Trophoblast cell (in vitro differentiated cells and primary cell): ENCODE measurements at regions not wholly inside any gene's neighbourhood (a gene's known extent, or its start where the extent isn't known, plus 50 kb on each side); places are given as distances from the start of the nearest gene placed in this dataset.

Experiments
- DNase-seq, 2 donors: peaks; one replicate each; pipeline ENCODE4 v3.0.0-alpha.2; 2016
- H2AFZ ChIP-seq: 2 replicates; pipeline ENCODE4 v1.6.1; 2013; ENCODE audit warnings: low read length, moderate library complexity, mild to moderate bottlenecking; ENCODE audit not compliant: insufficient read depth, poor library complexity
- H2AK5ac ChIP-seq: 2 replicates; pipeline ENCODE4 v1.6.1; 2013; ENCODE audit warnings: mild to moderate bottlenecking, low read length
- H2BK120ac ChIP-seq: 2 replicates; pipeline ENCODE4 v1.6.1; 2013; ENCODE audit warnings: low read length, mild to moderate bottlenecking, moderate library complexity; ENCODE audit not compliant: insufficient read depth, poor library complexity
- H2BK12ac ChIP-seq: 2 replicates; pipeline ENCODE4 v1.6.1; 2013; ENCODE audit warnings: mild to moderate bottlenecking, low read length, moderate library complexity
- H2BK5ac ChIP-seq: 2 replicates; pipeline ENCODE4 v1.6.1; 2013; ENCODE audit warnings: low read length, low read depth, moderate library complexity, mild to moderate bottlenecking; ENCODE audit not compliant: poor library complexity
- H3K14ac ChIP-seq: 2 replicates; pipeline ENCODE4 v1.6.1; 2013; ENCODE audit warnings: mild to moderate bottlenecking, low read length
- H3K18ac ChIP-seq: 2 replicates; pipeline ENCODE4 v1.6.1; 2013; ENCODE audit warnings: mild to moderate bottlenecking, low read length
- H3K23ac ChIP-seq: 2 replicates; pipeline ENCODE4 v1.6.1; 2013; ENCODE audit warnings: low read length
- H3K27ac ChIP-seq: 2 replicates; pipeline ENCODE4 v1.5.1; 2013; ENCODE audit warnings: low read depth, mild to moderate bottlenecking, inconsistent platforms, low read length, moderate library complexity
- H3K27me3 ChIP-seq: 2 replicates; pipeline ENCODE4 v1.6.1; 2013; ENCODE audit warnings: inconsistent platforms, mild to moderate bottlenecking, low read length, moderate library complexity; ENCODE audit not compliant: insufficient read depth
- H3K36me3 ChIP-seq, 2 experiments: 1 replicate in 1 of 2; 2 replicates in 1 of 2; pipeline ENCODE4 v1.6.1; 2013; ENCODE audit warnings: low read length in 2 of 2, mild to moderate bottlenecking in 2 of 2, moderate library complexity in 1 of 2; ENCODE audit not compliant: insufficient read depth in 2 of 2, control insufficient read depth in 1 of 2
- H3K4ac ChIP-seq: 2 replicates; pipeline ENCODE4 v1.6.1; 2013; ENCODE audit warnings: low read depth, mild to moderate bottlenecking, low read length, moderate library complexity
- H3K4me1 ChIP-seq, 2 experiments: 1 replicate in 1 of 2; 2 replicates in 1 of 2; pipeline ENCODE4 v1.6.1; 2013; ENCODE audit warnings: low read length in 2 of 2, mild to moderate bottlenecking in 2 of 2, moderate library complexity in 1 of 2; ENCODE audit not compliant: insufficient read depth in 2 of 2, control insufficient read depth in 1 of 2
- H3K4me2 ChIP-seq: 2 replicates; pipeline ENCODE4 v1.6.1; 2013; ENCODE audit warnings: inconsistent platforms, mild to moderate bottlenecking, low read length, moderate library complexity
- H3K4me3 ChIP-seq: 2 replicates; pipeline ENCODE4 v1.5.1; 2013; ENCODE audit warnings: mild to moderate bottlenecking, low read depth, low read length, inconsistent platforms
- H3K79me1 ChIP-seq: one replicate; pipeline ENCODE4 v1.6.1; 2013; ENCODE audit warnings: low read length
- H3K79me2 ChIP-seq: 2 replicates; pipeline ENCODE4 v1.6.1; 2013; ENCODE audit warnings: low read length, mild to moderate bottlenecking; ENCODE audit not compliant: control insufficient read depth, insufficient read depth, poor library complexity
- H3K9ac ChIP-seq: 2 replicates; pipeline ENCODE4 v1.6.1; 2013; ENCODE audit warnings: mild to moderate bottlenecking, low read length
- H3K9me3 ChIP-seq: 2 replicates; pipeline ENCODE4 v1.6.1; 2013; ENCODE audit warnings: low read depth, mild to moderate bottlenecking, control low read depth, inconsistent platforms, low read length; ENCODE audit not compliant: insufficient read depth
- H4K12ac ChIP-seq: 2 replicates; pipeline ENCODE4 v1.6.1; 2013; ENCODE audit warnings: low read depth, mild to moderate bottlenecking, low read length, moderate library complexity
- H4K8ac ChIP-seq: 2 replicates; pipeline ENCODE4 v1.6.1; 2013; ENCODE audit warnings: low read depth, mild to moderate bottlenecking, low read length, moderate library complexity
- H4K91ac ChIP-seq: one replicate; pipeline ENCODE4 v1.6.1; 2013; ENCODE audit warnings: low read depth, mild to moderate bottlenecking, low read length, moderate library complexity
- WGBS: extraction: QIAGEN DNeasy Blood & Tissue Kit; methylation state at CpG from one replicate; pipeline ENCODE4 v1.1.7; 2013; ENCODE audit warnings: missing lambda C conversion rate; ENCODE audit not compliant: insufficient read length, insufficient coverage; ENCODE audit errors: extremely low coverage; 5-methylcytosine and 5-hydroxymethylcytosine counted together

DNA sequence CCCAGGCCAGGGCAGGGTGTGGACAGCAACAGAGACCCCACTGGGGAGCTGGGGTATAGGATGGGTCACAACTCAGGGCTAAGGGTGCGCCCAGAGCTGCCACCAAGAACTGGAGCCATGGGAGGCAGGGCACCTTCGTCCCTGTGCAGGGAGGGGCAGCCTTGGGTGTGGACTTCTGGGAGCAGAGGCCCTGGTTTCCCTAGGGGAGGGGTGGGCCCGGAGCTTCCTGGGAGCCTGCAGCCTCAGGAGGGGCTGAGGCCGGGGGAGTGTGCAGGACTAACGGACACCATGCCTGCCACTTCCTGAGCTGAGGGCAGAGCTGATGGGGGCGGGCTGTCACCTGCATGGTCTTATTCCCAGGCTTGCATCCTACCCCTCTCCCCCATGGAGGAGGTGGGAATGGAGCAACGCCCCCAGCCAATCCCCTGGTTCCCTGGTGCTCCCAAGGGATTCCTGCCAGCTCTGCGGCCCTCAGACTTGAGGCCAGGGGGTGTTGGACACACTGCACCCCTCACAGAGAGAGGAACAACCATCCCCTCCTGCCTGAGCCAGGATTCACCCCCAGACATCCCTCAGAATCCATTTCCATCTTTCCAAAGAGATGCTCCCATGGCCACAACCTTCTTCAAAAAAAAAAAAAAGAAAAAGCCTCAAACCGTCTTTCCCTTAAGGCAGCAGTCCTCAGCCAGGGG, 225.7 kb downstream of the CTTN start:
- Histone ChIP-seq H3K79me2 (no peaks in the 10 kb centered on the region), H3K27ac (no peak overlapping the region), H3K36me3 (no peaks in the 10 kb centered on the region), H3K4me1 (peaks cover 0 to 3% of the 10 kb centered on the region in 2 experiments), H3K79me1 (no peaks in the 10 kb centered on the region), H2BK5ac (no peak overlapping the region), H2AK5ac (no peak overlapping the region), H2AFZ (no peak overlapping the region), H4K8ac (no peak overlapping the region), H2BK12ac (no peak overlapping the region), H3K4me3 (no peak overlapping the region), H3K9me3 (no peaks in the 10 kb centered on the region), H3K9ac (no peak overlapping the region), H3K27me3 (no peaks in the 10 kb centered on the region), H3K14ac (no peak overlapping the region), H3K18ac (no peak overlapping the region), H3K23ac (no peak overlapping the region), H3K4me2 (no peak overlapping the region), H4K12ac (no peak overlapping the region), H2BK120ac (no peak overlapping the region), H4K91ac (no peak overlapping the region), H3K4ac (no peak overlapping the region)
- no CpG with 5 or more reads among the region's 9 CpGs for WGBS
- no peak for DNase-seq

DNA sequence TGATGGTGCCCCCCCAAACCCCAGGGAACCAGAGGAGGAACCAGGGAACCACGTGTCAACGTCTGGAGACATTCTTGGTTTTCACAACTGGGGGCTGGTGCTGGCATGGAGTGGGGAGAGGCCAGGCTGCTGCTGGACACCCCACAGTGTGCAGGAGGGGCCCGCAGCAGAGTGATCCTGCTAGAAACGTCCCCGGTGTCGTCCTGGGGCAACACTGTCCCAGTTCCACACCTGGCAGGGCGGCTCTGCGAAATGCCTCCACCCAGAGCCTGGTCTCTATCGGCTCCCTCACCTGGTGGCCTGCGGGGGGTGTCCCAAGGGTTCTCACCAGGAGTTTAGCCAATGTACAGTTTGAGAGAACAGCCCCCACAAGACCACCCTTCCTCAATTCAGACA, 226.3 kb downstream of the CTTN start:
- H2BK5ac ChIP-seq: no peak overlapping the region
- H2AFZ ChIP-seq: no peak overlapping the region
- no peak overlapping the region for H3K4me2 ChIP-seq
- H4K91ac ChIP-seq: no peak overlapping the region
- H3K79me1 ChIP-seq: no peaks in the 10 kb centered on the region
- no peak overlapping the region for H4K12ac ChIP-seq
- H3K4me1 ChIP-seq: peaks cover 0 to 3% of the 10 kb centered on the region in 2 experiments
- no peak overlapping the region for H2AK5ac ChIP-seq
- no peaks in the 10 kb centered on the region for H3K27me3 ChIP-seq
- no peak for DNase-seq
- no peak overlapping the region for H3K27ac ChIP-seq
- H3K4me3 ChIP-seq: no peak overlapping the region
- no peaks in the 10 kb centered on the region for H3K79me2 ChIP-seq
- no peak overlapping the region for H4K8ac ChIP-seq
- no peaks in the 10 kb centered on the region for H3K36me3 ChIP-seq
- no peaks in the 10 kb centered on the region for H3K9me3 ChIP-seq
- no CpG with 5 or more reads among the region's 10 CpGs for WGBS
- no peak overlapping the region for H3K4ac ChIP-seq
- no peak overlapping the region for H3K9ac ChIP-seq
- H3K14ac ChIP-seq: no peak overlapping the region
- no peak overlapping the region for H3K23ac ChIP-seq
- H2BK120ac ChIP-seq: no peak overlapping the region
- no peak overlapping the region for H2BK12ac ChIP-seq
- no peak overlapping the region for H3K18ac ChIP-seq

DNA sequence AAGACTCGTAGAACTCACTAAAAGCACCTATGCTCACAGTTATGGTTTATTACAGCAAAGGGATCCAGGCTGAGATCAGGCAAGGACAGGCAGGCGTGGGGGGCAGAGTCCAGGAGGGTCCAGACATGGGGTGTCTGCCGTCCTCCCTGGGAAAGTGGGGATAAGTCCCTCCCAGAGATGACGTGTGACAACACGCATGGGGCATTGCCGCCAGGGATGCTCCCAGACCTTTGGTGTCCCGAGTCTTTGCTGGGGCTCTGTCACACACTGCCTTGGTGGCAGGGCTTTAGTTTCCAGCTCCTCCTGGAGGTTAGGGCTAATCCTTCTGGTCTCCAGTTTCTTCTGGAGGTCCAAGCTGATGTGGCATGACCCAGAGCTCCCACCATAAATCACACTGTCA, 226.7 kb downstream of the CTTN start:
- H3K23ac ChIP-seq: no peak overlapping the region
- no peak overlapping the region for H3K27ac ChIP-seq
- no peaks in the 10 kb centered on the region for H3K27me3 ChIP-seq
- no peaks in the 10 kb centered on the region for H3K79me1 ChIP-seq
- no peak overlapping the region for H3K4me3 ChIP-seq
- no CpG with 5 or more reads among the region's 7 CpGs for WGBS
- no peak overlapping the region for H2BK5ac ChIP-seq
- no peak overlapping the region for H3K4ac ChIP-seq
- H3K9ac ChIP-seq: no peak overlapping the region
- peaks cover 0 to 3% of the 10 kb centered on the region in 2 experiments for H3K4me1 ChIP-seq
- no peak overlapping the region for H3K14ac ChIP-seq
- H2BK120ac ChIP-seq: no peak overlapping the region
- no peak overlapping the region for H3K18ac ChIP-seq
- H2AK5ac ChIP-seq: no peak overlapping the region
- no peak overlapping the region for H4K12ac ChIP-seq
- no peak overlapping the region for H2BK12ac ChIP-seq
- H4K8ac ChIP-seq: no peak overlapping the region
- no peak overlapping the region for H3K4me2 ChIP-seq
- H3K79me2 ChIP-seq: no peaks in the 10 kb centered on the region
- H2AFZ ChIP-seq: no peak overlapping the region
- H3K9me3 ChIP-seq: no peaks in the 10 kb centered on the region
- H4K91ac ChIP-seq: no peak overlapping the region
- no peak for DNase-seq
- no peaks in the 10 kb centered on the region for H3K36me3 ChIP-seq

GRCh38 chr11:70625582-70626518, 227.5 kb downstream of the CTTN start:
- no peak overlapping the region for H2AFZ ChIP-seq
- no peak overlapping the region for H3K23ac ChIP-seq
- no peak overlapping the region for H3K18ac ChIP-seq
- no peak overlapping the region for H2BK120ac ChIP-seq
- H3K4me3 ChIP-seq: no peak overlapping the region
- no peak overlapping the region for H2AK5ac ChIP-seq
- no peak overlapping the region for H4K8ac ChIP-seq
- no peak for DNase-seq
- no peak overlapping the region for H2BK12ac ChIP-seq
- WGBS: no CpG with 5 or more reads among the region's 20 CpGs
- no peak overlapping the region for H4K12ac ChIP-seq
- no peak overlapping the region for H3K4me2 ChIP-seq
- H3K9ac ChIP-seq: no peak overlapping the region
- no peaks in the 10 kb centered on the region for H3K79me2 ChIP-seq
- H3K27ac ChIP-seq: no peak overlapping the region
- no peak overlapping the region for H2BK5ac ChIP-seq
- no peaks in the 10 kb centered on the region for H3K79me1 ChIP-seq
- H3K27me3 ChIP-seq: no peaks in the 10 kb centered on the region
- H3K36me3 ChIP-seq: no peaks in the 10 kb centered on the region
- no peak overlapping the region for H3K4ac ChIP-seq
- no peak overlapping the region for H3K14ac ChIP-seq
- H4K91ac ChIP-seq: no peak overlapping the region
- no peaks in the 10 kb centered on the region for H3K9me3 ChIP-seq
- peaks cover 0 to 3% of the 10 kb centered on the region in 2 experiments for H3K4me1 ChIP-seq
